ENCODE measurements at regions not wholly inside any gene's neighbourhood (a gene's known extent, or its start where the extent isn't known, plus 50 kb on each side); places are given as distances from the start of the nearest gene placed in this dataset.

DNA sequence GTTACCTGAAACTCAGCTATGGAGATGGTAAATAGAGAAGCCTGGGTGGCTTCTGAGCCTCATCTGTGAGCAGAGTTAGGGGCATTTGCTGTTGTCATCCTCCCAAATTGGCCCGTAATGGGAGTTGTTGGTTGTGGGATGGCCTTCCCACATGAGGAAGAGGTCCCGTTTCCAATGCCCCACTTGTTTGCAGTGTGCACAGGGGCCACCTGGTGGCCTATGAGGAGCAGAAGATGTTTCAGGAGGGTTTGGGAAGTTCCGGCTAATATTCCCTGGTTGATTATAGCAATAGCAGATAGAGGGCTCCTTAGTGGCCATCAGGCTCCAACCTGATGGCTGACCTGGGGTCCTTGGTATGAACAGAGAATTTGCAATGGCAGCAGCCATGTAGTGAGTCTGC is 1546.5 kb downstream of the OTOL1 start:
- DNase-seq (ENCODE audit: low spot score in 2 of 2) = no peak
- no peaks in the 10 kb centered on the region for H3K4me1 Mint-ChIP-seq
- H3K27ac Mint-ChIP-seq (ENCODE audit: low read depth) = no peak overlapping the region
- no peak for ATAC-seq (replicated peaks; ENCODE audit: extremely low read depth, poor library complexity, severe bottlenecking)
- no peaks in the 10 kb centered on the region for H3K36me3 Mint-ChIP-seq (ENCODE audit: insufficient read depth)
- peaks cover 28% of the 10 kb centered on the region for H3K9me3 Mint-ChIP-seq
- H3K27me3 Mint-ChIP-seq = no peaks in the 10 kb centered on the region
- H3K4me3 Mint-ChIP-seq = no peak overlapping the region

DNA sequence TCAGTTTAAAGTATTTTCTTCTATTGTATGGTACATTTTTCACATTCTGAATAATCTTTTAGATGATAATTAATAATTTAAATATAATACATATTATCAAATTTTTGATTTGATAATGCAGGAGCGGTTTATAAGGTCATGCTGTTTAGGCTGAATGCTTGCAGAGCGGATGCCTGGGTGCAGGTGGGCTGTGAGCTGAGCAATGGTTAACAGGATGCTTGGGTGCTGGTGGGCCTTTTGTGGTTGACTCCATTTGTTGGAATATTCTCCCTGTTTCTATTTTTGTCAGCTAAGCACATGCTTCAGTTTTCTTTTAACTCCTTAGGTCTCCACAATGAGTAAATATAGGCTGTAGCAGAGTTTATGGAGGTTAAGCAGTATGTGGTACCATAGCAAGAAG is 1549.3 kb downstream of the OTOL1 start:
- ATAC-seq (replicated peaks; ENCODE audit: extremely low read depth, poor library complexity, severe bottlenecking) (no peak), DNase-seq (ENCODE audit: low spot score in 2 of 2) (no peak)
- Mint-ChIP-seq H3K27ac (ENCODE audit: low read depth) (no peak overlapping the region), H3K9me3 (peaks cover 23% of the 10 kb centered on the region), H3K4me1 (no peaks in the 10 kb centered on the region), H3K27me3 (no peaks in the 10 kb centered on the region), H3K4me3 (no peak overlapping the region), H3K36me3 (ENCODE audit: insufficient read depth) (no peaks in the 10 kb centered on the region)

DNA sequence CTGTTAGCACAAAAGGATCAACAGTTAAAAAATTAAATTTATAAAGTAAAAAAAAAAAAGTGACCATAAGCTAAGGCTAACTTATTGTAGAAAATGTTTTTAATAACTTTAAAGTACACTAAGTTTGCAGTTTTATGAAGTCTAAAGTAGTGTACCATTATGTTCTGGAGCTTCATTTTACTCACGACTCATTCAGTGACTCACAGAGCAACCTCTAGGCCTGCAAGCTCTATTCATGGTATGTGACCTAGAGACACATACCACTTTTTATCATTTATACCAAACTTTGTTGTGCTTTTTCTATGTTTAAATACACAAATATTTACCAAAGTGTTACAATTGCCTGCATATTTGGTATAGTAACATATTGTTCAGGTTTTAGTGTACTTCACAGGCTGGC is 1552.3 kb downstream of the OTOL1 start:
- H3K27me3 Mint-ChIP-seq = no peaks in the 10 kb centered on the region
- H3K9me3 Mint-ChIP-seq = peaks cover 14% of the 10 kb centered on the region
- no peaks in the 10 kb centered on the region for H3K4me1 Mint-ChIP-seq
- H3K36me3 Mint-ChIP-seq (ENCODE audit: insufficient read depth) = no peaks in the 10 kb centered on the region
- H3K27ac Mint-ChIP-seq (ENCODE audit: low read depth) = no peak overlapping the region
- DNase-seq (ENCODE audit: low spot score in 2 of 2) = no peak
- no peak for ATAC-seq (replicated peaks; ENCODE audit: extremely low read depth, poor library complexity, severe bottlenecking)
- H3K4me3 Mint-ChIP-seq = no peak overlapping the region

DNA sequence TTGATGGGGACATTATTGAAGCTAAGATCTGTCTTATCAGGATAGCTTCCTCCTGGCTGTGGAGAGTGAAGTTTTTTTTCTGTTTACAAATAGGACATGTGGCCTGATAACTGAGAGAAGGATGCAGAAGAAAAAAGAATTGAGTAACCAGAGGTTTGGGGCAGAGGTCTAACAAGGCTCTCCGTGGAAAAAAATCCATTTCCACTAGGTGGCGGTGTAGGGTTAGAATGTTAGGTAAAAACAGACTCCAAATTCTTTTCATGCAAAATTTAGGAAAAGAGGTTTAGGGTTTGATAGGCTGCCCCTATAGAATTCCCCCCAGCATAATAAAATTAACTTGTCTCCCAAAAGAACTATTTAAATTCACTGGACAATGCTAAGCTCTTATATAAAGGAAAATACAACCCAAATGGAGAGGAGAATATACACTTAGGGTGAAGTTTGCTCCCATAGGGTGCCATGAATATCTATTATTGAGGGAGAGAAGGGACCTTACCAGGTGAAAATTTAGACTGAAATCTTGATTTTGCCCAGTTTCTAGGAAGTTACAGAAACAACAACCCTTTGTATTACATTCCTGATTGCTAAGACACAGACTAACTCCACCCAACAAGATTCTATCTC is 1560.4 kb downstream of the OTOL1 start:
- no peak for DNase-seq (ENCODE audit: low spot score in 2 of 2)

DNA sequence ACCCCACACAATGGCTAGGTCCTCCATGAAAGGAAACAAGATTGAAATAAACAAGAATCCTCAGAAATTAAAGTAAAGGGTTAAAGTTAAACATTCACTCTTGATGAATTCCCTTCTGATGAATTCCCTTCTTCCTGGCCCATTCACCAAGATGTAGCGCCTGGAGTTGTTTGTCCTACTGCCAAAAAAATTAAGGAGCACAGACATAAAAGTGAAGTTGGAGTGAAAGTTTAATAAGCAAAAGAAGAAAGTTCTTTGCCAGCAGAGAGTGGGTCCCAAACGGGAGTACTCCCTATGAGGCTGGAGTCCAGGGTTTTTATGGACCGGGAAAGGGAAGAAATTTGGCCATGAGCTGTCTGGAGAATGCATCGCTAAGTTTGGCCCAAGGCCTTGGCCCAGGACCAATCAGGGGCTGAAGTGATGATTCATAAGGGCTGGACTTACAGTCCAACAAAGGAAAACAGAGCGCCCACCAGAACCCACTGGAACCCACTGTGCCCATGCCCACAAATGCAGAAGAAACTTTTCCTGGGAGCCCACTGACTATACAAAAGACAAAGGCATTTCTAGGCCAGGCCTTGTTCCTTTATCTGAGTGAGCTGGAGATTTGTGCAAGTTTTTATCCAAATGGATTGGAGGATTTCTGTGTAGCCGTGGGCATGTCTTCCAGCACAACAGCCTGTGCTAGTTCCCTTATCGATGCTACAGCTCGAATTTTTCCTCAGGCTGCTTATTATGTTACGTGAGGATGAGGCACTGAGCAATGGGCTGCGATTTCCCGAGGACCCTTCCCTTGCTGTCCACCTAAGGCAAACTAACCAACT is 1561.6 kb downstream of the OTOL1 start:
- DNase-seq (ENCODE audit: low spot score in 2 of 2) = no peak
- no peaks in the 10 kb centered on the region for H3K4me1 Mint-ChIP-seq
- no peaks in the 10 kb centered on the region for H3K9me3 Mint-ChIP-seq
- H3K36me3 Mint-ChIP-seq (ENCODE audit: insufficient read depth) = no peaks in the 10 kb centered on the region
- H3K27me3 Mint-ChIP-seq = no peaks in the 10 kb centered on the region
- ATAC-seq (replicated peaks; ENCODE audit: extremely low read depth, poor library complexity, severe bottlenecking) = no peak
- no peak overlapping the region for H3K4me3 Mint-ChIP-seq
- no peak overlapping the region for H3K27ac Mint-ChIP-seq (ENCODE audit: low read depth)

More for the DNA sequence above, 1560.4 kb downstream of the OTOL1 start:
- Mint-ChIP-seq H3K4me1 (no peaks in the 10 kb centered on the region), H3K9me3 (no peaks in the 10 kb centered on the region), H3K27me3 (no peaks in the 10 kb centered on the region), H3K27ac (ENCODE audit: low read depth) (no peak overlapping the region), H3K36me3 (ENCODE audit: insufficient read depth) (no peaks in the 10 kb centered on the region), H3K4me3 (no peak overlapping the region)
- ATAC-seq (replicated peaks; ENCODE audit: extremely low read depth, poor library complexity, severe bottlenecking) = no peak

DNA sequence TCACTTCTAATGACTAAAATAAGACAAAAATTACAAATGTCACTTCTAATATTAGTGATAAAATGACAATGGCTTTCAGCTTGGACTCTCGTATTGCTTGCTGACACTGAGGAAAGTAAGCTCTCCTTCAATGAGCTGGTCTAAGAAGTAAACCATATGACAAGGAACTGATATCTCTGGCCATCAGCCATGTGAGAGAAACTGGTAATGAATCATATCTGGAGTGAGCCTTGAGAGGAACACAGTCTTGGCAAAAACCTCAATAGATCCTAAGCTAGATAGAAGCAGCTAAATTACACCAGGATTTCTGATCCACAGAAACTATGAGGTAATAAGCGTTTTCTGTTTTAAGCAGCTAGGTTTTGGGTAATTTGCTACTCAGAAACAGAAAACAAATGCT is 1575.1 kb downstream of the OTOL1 start:
- H3K27ac Mint-ChIP-seq (ENCODE audit: low read depth) = no peak overlapping the region

More for the DNA sequence above, 1575.1 kb downstream of the OTOL1 start:
- Mint-ChIP-seq H3K36me3 (ENCODE audit: insufficient read depth) (no peaks in the 10 kb centered on the region), H3K9me3 (peaks cover 12% of the 10 kb centered on the region), H3K4me3 (no peak overlapping the region), H3K4me1 (no peaks in the 10 kb centered on the region), H3K27me3 (no peaks in the 10 kb centered on the region)
- DNase-seq (ENCODE audit: low spot score in 2 of 2) = no peak
- no peak for ATAC-seq (replicated peaks; ENCODE audit: extremely low read depth, poor library complexity, severe bottlenecking)
